NOMO-1 treated with dmso at 0.1 percent for 144 hours (cell line): ENCODE measurements at regions not wholly inside any gene's neighbourhood (a gene's known extent, or its start where the extent isn't known, plus 50 kb on each side); places are given as distances from the start of the nearest gene placed in this dataset.
"Not testable (repeated sequence)": the region's sequence is repeated elsewhere in the genome, so short reads cannot be mapped to it uniquely, and the experiment has no call there.

Experiments used
- DNase-seq: peaks from one replicate; lab custom pipeline; 2025; ENCODE audit not compliant: unreplicated experiment; lab: John Stamatoyannopoulos, UW

GRCh38 chr3:182490596-182491491 is 302.5 kb upstream of the ATP11B start:
- peak; percentile 3 for DNase-seq

- no peak for DNase-seq
Measured at GRCh38 chr3:182491577-182491976, 301.7 kb upstream of the ATP11B start.

- no peak for DNase-seq
Measured at GRCh38 chr3:182492536-182492935, 300.8 kb upstream of the ATP11B start.

GRCh38 chr3:182500289-182500688 is 293.0 kb upstream of the ATP11B start:
- DNase-seq = no peak

- DNase-seq = no peak
Measured at GRCh38 chr3:182501856-182502255, 291.4 kb upstream of the ATP11B start.

GRCh38 chr3:182503401-182503800 is 289.9 kb upstream of the ATP11B start:
- no peak for DNase-seq

- no peak for DNase-seq
Measured at GRCh38 chr3:182508919-182509711, 284.2 kb upstream of the ATP11B start.

- DNase-seq = no peak
Measured at GRCh38 chr3:182509844-182510460, 283.4 kb upstream of the ATP11B start.

GRCh38 chr3:182514236-182514964 is 278.9 kb upstream of the ATP11B start:
- DNase-seq = no peak

- DNase-seq = no peak
Measured at GRCh38 chr3:182516597-182517336, 276.5 kb upstream of the ATP11B start.

- DNase-seq = no peak
Measured at GRCh38 chr3:182519569-182519968, 273.7 kb upstream of the ATP11B start.

GRCh38 chr3:182521339-182521738 is 272.0 kb upstream of the ATP11B start:
- no peak for DNase-seq

GRCh38 chr3:182523424-182523823 is 269.9 kb upstream of the ATP11B start:
- not testable (repeated sequence) for DNase-seq

GRCh38 chr3:182523836-182524235 is 269.5 kb upstream of the ATP11B start:
- no peak for DNase-seq

- DNase-seq = no peak
Measured at GRCh38 chr3:182524711-182525401, 268.4 kb upstream of the ATP11B start.

GRCh38 chr3:182525766-182526374 is 267.4 kb upstream of the ATP11B start:
- DNase-seq = no peak

- DNase-seq = no peak
Measured at GRCh38 chr3:182527745-182528144, 265.6 kb upstream of the ATP11B start.

GRCh38 chr3:182530316-182530715 is 263.0 kb upstream of the ATP11B start:
- DNase-seq = no peak

GRCh38 chr3:182533394-182533793 is 259.9 kb upstream of the ATP11B start:
- DNase-seq = no peak
